ENCODE measurements at regions not wholly inside any gene's neighbourhood (a gene's known extent, or its start where the extent isn't known, plus 50 kb on each side); places are given as distances from the start of the nearest gene placed in this dataset.

- no peak for TF ChIP-seq CTCF (IDR thresholded peaks at IDR 0.05)
- TF ChIP-seq EZH2 (IDR thresholded peaks at IDR 0.05), result no peak
- no peak for TF ChIP-seq EZH2phosphoT487 (IDR thresholded peaks at IDR 0.05)
These were observed 51.0 kb upstream of the LIFR start for GRCh38 chr5:38607396-38607795.

Measured in neural progenitor cell (in vitro differentiated cells).